HUES64 (cell line): ENCODE measurements at regions not wholly inside any gene's neighbourhood (a gene's known extent, or its start where the extent isn't known, plus 50 kb on each side); places are given as distances from the start of the nearest gene placed in this dataset.
"Not testable (repeated sequence)": the region's sequence is repeated elsewhere in the genome, so short reads cannot be mapped to it uniquely, and the experiment has no call there.

Experiments used
- H3K27ac ChIP-seq: 2 replicates; pipeline ENCODE4 v1.7.0; 2013; ENCODE audit warnings: low read depth, low read length, inconsistent platforms
- H3K27me3 ChIP-seq: 2 replicates; pipeline ENCODE4 v1.6.1; 2013; ENCODE audit warnings: mild to moderate bottlenecking, low read length; ENCODE audit not compliant: insufficient read depth
- H3K36me3 ChIP-seq: 2 replicates; pipeline ENCODE4 v1.6.1; 2013; ENCODE audit warnings: mild to moderate bottlenecking, low read length; ENCODE audit not compliant: insufficient read depth
- H3K4me1 ChIP-seq: 2 replicates; pipeline ENCODE4 v1.6.1; 2013; ENCODE audit warnings: mild to moderate bottlenecking, low read length, moderate library complexity; ENCODE audit not compliant: insufficient read depth
- H3K4me3 ChIP-seq: 2 replicates; pipeline ENCODE4 v1.5.1; 2013; ENCODE audit warnings: mild to moderate bottlenecking, low read length, moderate library complexity
- H3K9ac ChIP-seq: 2 replicates; pipeline ENCODE4 v1.6.1; 2013; ENCODE audit warnings: mild to moderate bottlenecking, low read depth, low read length
- H3K9me3 ChIP-seq: 2 replicates; pipeline ENCODE4 v1.6.1; 2013; ENCODE audit warnings: low read depth, low read length; ENCODE audit not compliant: insufficient read depth
- WGBS: fragments of 150-250, 120-280 bp; methylation state at CpG from one replicate; pipeline ENCODE4 v1.1.7; 2013; ENCODE audit warnings: missing lambda C conversion rate; 5-methylcytosine and 5-hydroxymethylcytosine counted together

DNA sequence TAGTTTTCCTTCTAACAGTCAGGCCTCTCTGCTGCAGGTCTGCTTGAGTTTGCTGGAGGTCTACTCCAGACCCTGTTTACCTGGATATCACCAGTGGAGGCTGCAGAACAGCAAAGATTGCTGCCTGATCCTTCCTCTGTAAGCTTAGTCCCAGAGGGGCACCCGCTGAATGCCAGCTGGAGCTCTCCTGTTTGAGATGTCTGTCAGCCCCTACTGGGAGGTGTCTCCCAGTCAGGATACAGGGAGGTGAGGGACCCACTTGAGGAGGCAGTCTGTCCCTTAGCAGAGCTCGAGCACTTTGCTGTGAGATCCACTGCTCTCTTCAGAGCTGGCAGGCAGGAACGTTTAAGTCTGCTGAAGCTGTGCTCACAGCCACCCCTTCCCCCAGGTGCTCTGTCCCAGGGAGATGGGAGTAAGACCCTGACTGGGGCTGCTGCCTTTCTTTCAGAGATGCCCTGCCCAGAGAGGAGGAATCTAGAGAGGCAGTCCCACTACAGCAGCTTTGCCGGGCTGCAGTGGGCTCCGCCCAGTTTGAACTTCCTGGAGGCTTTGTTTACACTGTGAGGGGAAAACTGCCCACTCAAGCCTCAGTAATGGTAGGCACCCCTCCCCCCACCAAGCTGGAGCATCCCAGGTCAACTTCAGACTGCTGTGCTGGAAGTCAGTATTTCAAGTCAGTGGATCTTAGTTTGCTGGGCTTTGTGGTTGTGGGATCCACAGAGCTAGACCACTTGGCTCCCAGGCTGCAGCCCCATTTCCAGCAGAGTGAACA lies 163.1 kb upstream of the WDFY3 start:
- not testable (repeated sequence) for H3K36me3 ChIP-seq, H3K9ac ChIP-seq, H3K9me3 ChIP-seq, H3K27me3 ChIP-seq
- Histone ChIP-seq H3K4me3 (0 out of 2 replicates have a peak overlapping the region, but pooled peaks have one; percentile 17), H3K27ac (peak overlapping the region; percentile 65; the same call in 1 of the 2 replicates), H3K4me1 (peaks cover 45% of the 10 kb centered on the region)
- WGBS: 42% methylated on average over 5 of the region's 5 CpGs

DNA sequence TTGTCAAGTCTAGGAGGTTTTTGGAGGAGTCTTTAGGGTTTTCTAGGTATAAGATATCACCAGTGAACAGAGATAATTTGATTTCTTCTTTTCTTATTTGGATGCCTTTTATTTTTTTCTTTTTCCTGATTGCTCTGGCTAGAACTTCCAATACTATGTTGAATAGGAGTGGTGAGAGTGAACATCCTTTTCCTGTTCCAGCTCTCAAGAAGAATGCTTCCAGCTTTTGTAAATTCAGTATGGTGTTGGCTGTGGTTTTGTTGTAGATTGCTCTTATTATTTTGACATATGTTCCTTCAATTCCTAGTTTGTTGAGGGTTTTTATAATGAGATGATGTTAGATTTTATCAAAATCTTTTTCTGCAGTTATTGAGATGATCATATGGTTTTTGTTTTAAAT lies 165.6 kb upstream of the WDFY3 start:
- H3K27ac ChIP-seq: no peak overlapping the region
- peaks cover 27% of the 10 kb centered on the region for H3K4me1 ChIP-seq
- H3K9me3 ChIP-seq: no peaks in the 10 kb centered on the region
- H3K27me3 ChIP-seq: no peaks in the 10 kb centered on the region
- H3K9ac ChIP-seq: no peak overlapping the region
- H3K36me3 ChIP-seq: no peaks in the 10 kb centered on the region
- H3K4me3 ChIP-seq: no peak overlapping the region

DNA sequence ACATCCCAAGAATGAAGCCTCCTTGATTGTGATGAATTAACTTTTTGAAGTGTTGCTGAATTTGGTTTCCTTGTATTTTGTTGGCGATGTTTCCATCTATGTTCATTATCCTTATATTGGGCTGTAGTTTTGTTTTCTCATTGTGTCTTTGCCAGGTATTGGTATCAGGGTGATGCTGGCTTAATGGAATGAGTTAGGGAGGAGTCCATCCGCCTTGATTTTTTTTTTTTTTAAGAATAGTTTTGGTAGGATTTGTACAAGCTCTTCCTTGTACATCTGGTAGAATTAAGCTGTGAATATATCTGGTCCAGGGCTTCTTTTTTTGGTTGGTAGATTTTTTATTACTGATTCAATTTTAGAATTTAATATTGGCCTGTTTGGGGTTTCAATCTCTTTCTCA lies 166.1 kb upstream of the WDFY3 start:
- H3K36me3 ChIP-seq: no peaks in the 10 kb centered on the region
- H3K9me3 ChIP-seq: no peaks in the 10 kb centered on the region
- H3K4me1 ChIP-seq: peaks cover 23% of the 10 kb centered on the region
- H3K27me3 ChIP-seq: no peaks in the 10 kb centered on the region
- H3K27ac ChIP-seq: no peak overlapping the region
- no peak overlapping the region for H3K4me3 ChIP-seq
- WGBS: 95% methylated on average over 2 of the region's 2 CpGs
- no peak overlapping the region for H3K9ac ChIP-seq

DNA sequence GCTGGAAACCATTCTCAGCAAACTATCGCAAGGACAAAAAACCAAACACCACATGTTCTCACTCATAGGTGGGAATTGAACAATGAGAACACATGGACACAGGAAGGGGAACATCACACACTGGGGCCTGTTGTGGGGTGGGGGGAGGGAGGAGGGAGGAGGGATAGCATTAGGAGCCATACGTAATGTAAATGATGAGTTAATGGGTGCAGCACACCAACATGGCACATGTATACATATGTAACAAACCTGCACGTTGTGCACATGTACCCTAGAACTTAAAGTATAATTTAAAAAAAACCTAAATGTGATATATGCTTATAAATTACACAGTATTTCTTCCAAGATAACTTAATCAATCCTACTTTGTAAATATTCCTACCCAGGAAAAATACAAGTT lies 173.3 kb upstream of the WDFY3 start:
- H3K4me3 ChIP-seq, H3K27me3 ChIP-seq, H3K4me1 ChIP-seq, H3K27ac ChIP-seq, H3K9ac ChIP-seq, H3K36me3 ChIP-seq, H3K9me3 ChIP-seq: not testable (repeated sequence)
- no CpG with 5 or more reads among the region's 3 CpGs for WGBS

DNA sequence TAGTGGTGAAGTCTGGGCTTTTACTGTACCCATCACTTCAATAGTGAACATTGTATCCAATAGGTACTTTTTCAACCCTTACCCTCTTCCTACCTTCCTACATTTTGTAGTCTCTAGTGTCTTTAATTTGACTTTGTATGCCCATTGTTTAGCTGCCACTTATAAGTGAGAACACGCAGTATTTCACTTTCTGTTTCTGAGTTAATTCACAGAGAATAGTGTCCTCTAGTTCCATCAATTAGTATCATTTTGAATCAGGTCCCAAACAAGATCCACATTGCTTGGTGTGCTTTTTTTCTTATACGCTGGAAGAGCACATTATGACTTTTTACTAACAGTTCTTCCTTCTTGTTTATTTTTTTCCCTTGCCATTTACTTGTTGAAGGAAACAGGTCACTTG lies 176.0 kb upstream of the WDFY3 start:
- no peaks in the 10 kb centered on the region for H3K9me3 ChIP-seq
- H3K9ac ChIP-seq: no peak overlapping the region
- 91% methylated on average over 2 of the region's 2 CpGs for WGBS
- no peak overlapping the region for H3K4me3 ChIP-seq
- no peaks in the 10 kb centered on the region for H3K36me3 ChIP-seq
- H3K27me3 ChIP-seq: no peaks in the 10 kb centered on the region
- no peak overlapping the region for H3K27ac ChIP-seq
- no peaks in the 10 kb centered on the region for H3K4me1 ChIP-seq

DNA sequence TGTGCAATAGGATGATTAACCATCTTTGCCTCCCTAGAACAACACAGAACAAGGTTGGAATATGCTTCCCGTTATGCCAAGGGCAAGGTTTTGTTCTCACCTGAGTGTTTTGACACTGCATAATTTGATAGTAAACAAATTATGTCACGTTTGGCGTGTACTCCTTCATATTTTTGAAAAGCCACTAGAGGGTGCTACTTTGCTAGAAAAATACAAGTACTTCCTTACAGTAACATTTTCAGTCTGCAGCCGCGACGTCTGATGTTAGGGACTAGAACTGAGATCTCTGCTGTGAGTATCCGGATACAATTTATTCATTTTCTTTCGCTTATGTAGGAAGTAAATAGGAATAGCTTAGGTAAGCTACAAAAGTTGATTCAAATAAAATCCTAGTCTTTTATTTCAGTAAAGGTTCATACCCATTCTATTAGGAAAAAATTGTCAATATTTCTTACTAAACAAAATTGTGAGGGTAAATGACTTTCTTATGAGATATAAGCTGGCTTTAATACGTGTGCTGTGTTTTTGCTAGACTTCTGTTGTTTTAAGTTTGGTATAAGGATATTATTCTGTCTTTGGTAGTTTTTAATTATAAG lies 181.1 kb upstream of the WDFY3 start:
- H3K27ac ChIP-seq: no peak overlapping the region
- H3K27me3 ChIP-seq: no peaks in the 10 kb centered on the region
- H3K36me3 ChIP-seq: no peaks in the 10 kb centered on the region
- no peaks in the 10 kb centered on the region for H3K9me3 ChIP-seq
- no peak overlapping the region for H3K9ac ChIP-seq
- WGBS: 22% methylated on average over 4 of the region's 9 CpGs
- H3K4me1 ChIP-seq: peaks cover 4% of the 10 kb centered on the region
- H3K4me3 ChIP-seq: no peak overlapping the region

DNA sequence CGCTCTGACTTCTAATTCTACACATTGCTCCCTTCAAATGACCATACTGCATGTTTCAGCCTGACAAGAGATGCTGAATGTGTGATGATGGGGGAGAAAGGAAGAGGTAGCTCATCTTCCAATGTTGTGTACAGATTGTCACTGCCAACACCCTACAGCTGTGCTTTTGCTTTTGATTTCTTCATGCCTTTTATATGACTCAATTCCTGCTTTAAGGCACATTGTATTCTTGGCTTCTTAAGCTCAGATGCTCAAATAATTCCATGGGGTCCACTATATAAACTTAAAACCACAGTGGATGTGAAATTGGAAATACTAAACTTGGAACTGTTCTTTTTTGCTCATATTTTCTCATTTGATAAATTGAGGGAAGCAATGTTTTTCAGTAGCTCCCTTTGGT lies 183.2 kb upstream of the WDFY3 start:
- H3K4me1 ChIP-seq: peaks cover 4% of the 10 kb centered on the region
- no peak overlapping the region for H3K4me3 ChIP-seq
- H3K9ac ChIP-seq: no peak overlapping the region
- no peak overlapping the region for H3K27ac ChIP-seq
- H3K27me3 ChIP-seq: no peaks in the 10 kb centered on the region
- no CpG with 5 or more reads among the region's 1 CpG for WGBS
- H3K9me3 ChIP-seq: no peaks in the 10 kb centered on the region
- H3K36me3 ChIP-seq: no peaks in the 10 kb centered on the region

DNA sequence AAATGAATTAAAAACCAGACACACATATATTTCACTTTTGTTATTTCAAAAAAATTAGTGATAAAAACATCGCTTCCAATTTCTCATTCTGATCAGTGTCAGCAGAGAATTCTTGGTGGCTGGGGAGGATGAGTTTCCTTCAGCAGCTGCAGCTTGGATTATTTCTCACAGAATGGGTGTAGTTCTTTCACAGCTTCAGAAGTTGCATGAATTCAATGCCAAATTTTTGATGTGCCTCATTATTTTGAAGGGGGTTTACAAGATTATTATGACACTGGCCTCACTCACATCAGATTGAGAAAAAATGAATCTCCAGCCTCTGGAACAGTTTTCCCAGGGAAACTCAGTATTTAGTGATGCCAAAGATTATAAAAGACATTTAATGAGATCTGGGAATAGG lies 184.9 kb upstream of the WDFY3 start:
- H3K9ac ChIP-seq: no peak overlapping the region
- WGBS: 93% methylated on average over 1 of the region's 1 CpG
- H3K4me3 ChIP-seq: no peak overlapping the region
- no peaks in the 10 kb centered on the region for H3K36me3 ChIP-seq
- peaks cover 4% of the 10 kb centered on the region for H3K4me1 ChIP-seq
- H3K9me3 ChIP-seq: no peaks in the 10 kb centered on the region
- H3K27me3 ChIP-seq: no peaks in the 10 kb centered on the region
- no peak overlapping the region for H3K27ac ChIP-seq

DNA sequence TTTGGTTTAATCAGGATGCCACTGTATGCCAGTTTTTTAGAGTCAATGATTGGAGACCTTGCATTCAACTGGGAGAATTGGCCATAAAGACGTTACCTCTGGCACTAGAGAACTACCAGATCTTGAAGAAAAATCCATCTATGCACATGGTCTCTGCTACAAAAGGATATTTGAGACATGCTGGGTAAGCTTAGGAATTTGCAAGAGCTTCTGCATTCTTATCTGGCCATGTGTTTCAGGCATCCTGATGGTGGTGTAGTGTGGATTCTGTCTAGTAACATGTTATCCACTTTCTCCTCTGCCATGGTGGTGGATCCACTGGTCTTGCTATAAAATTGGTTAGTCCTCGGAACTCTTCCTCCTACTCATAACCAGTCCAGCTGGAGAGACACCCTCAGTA lies 185.3 kb upstream of the WDFY3 start:
- Histone ChIP-seq H3K9me3 (no peaks in the 10 kb centered on the region), H3K4me1 (peaks cover 4% of the 10 kb centered on the region), H3K27me3 (no peaks in the 10 kb centered on the region), H3K27ac (no peak overlapping the region), H3K9ac (no peak overlapping the region), H3K36me3 (no peaks in the 10 kb centered on the region), H3K4me3 (no peak overlapping the region)
- 86% methylated on average over 1 of the region's 2 CpGs for WGBS

DNA sequence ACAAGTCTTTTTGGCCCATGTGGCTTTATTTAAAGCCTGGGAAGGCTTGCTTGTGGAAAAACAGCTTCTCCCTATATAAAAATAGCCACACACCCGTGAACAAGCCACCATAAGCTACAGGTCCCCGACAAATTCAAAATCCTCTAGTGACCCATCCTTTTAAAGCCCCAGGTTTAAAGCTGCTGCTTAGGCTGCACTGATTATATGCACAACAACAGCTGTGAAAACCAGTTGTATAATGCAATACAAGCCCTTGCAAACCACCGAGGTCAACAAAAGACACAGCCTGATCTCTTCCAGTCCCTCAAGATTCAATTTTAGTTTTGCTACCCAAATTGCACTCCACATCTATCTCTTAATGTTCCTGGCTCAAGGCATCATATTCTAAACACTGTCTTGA lies 186.0 kb upstream of the WDFY3 start:
- H3K9ac ChIP-seq: no peak overlapping the region
- H3K27ac ChIP-seq: no peak overlapping the region
- H3K9me3 ChIP-seq: no peaks in the 10 kb centered on the region
- H3K27me3 ChIP-seq: no peaks in the 10 kb centered on the region
- no peaks in the 10 kb centered on the region for H3K36me3 ChIP-seq
- H3K4me3 ChIP-seq: no peak overlapping the region
- WGBS: 87% methylated on average over 3 of the region's 3 CpGs
- peaks cover 4% of the 10 kb centered on the region for H3K4me1 ChIP-seq

DNA sequence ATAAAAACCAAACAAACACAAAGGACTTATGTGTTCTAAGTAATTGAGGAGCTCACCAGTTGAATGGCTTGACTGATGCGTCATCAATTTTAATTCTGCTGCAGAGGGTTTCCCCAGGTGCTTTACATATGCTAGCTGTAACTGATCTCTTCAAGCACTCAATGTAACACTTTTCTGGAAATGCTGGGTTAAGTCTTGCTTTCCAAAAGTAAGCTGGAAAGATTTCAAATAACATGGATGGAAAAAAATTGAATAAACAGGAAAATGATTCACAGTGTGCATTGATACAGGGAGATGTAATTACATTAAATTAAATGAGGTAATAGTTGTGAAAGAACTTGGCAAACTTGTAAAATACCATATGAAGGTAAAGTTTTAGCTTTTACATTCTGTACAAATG lies 186.7 kb upstream of the WDFY3 start:
- 100% methylated on average over 1 of the region's 1 CpG for WGBS

DNA sequence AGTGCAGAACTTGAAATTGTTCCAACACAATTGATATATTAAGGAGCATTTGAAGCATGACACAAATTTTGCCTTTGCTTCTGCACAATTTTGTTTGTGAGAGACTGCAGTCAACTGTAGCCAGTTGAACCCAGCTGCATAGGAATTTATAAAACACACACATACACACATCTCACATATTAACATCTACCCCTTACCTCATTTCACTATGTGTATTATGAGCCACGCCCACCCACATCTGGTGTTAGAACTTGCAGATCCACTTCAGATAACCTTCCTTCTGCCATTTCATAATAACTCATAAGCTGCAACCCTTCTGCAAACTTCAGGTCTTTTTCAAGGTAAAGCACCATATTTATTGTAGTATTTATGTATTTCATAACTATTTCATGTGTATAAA lies 188.1 kb upstream of the WDFY3 start:
- no peak overlapping the region for H3K9ac ChIP-seq
- no peaks in the 10 kb centered on the region for H3K36me3 ChIP-seq
- 88% methylated on average over 1 of the region's 1 CpG for WGBS
- H3K4me3 ChIP-seq: no peak overlapping the region
- no peaks in the 10 kb centered on the region for H3K4me1 ChIP-seq
- H3K27ac ChIP-seq: no peak overlapping the region
- no peaks in the 10 kb centered on the region for H3K9me3 ChIP-seq
- no peaks in the 10 kb centered on the region for H3K27me3 ChIP-seq

More for the DNA sequence above, 186.7 kb upstream of the WDFY3 start:
- no peaks in the 10 kb centered on the region for H3K4me1 ChIP-seq
- no peaks in the 10 kb centered on the region for H3K9me3 ChIP-seq
- no peak overlapping the region for H3K4me3 ChIP-seq
- no peak overlapping the region for H3K27ac ChIP-seq
- H3K27me3 ChIP-seq: no peaks in the 10 kb centered on the region
- no peaks in the 10 kb centered on the region for H3K36me3 ChIP-seq
- H3K9ac ChIP-seq: no peak overlapping the region
